K562 (cell line): ENCODE measurements at regions not wholly inside any gene's neighbourhood (a gene's known extent, or its start where the extent isn't known, plus 50 kb on each side); places are given as distances from the start of the nearest gene placed in this dataset.

Experiments
- PHB2 ChIP-seq: fragments of 450-650 bp; IDR thresholded peaks from 2 replicates; pipeline ENCODE4 v1.6.1; 2017; ENCODE audit warnings: low read depth
- ZZZ3 ChIP-seq: fragments of 450-650 bp; IDR thresholded peaks from 2 replicates; pipeline ENCODE4 v1.6.1; 2016; ENCODE audit warnings: antibody characterized with exemption, mild to moderate bottlenecking, moderate library complexity

DNA sequence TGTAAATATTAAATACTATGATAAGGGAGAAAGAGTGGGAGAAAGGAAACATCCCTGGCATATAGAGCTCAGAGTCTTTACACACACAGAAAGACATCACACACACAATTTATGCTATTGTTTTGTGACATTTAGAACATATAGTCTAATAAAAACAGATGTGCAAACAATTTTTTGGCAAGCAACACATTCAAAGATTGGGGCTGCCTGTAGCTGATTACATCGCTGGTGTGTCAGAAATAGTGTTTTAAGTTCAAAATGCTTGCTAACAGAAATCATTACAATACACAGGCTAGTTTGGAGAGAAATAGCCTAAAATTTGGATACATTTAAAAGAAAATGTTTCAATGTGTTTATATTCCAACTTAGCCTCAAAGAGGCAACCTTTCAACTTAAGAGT lies 256.7 kb upstream of the NPVF start:
- TF ChIP-seq PHB2 (no peak), ZZZ3 (no peak)
